ENCODE measurements at regions not wholly inside any gene's neighbourhood (a gene's known extent, or its start where the extent isn't known, plus 50 kb on each side); places are given as distances from the start of the nearest gene placed in this dataset.

GRCh38 chr20:22492497-22492896, 91.9 kb downstream of the FOXA2 start:
- H3K4me1 ChIP-seq (ENCODE audit: control insufficient read depth, insufficient read depth, low read length): peaks cover 10% of the 10 kb centered on the region
- no peaks in the 10 kb centered on the region for H3K36me3 ChIP-seq (ENCODE audit: control insufficient read depth, insufficient read depth, low read length)
- H3K4me3 ChIP-seq (ENCODE audit: low read depth, low read length): no peak overlapping the region
- no peaks in the 10 kb centered on the region for H3K27me3 ChIP-seq (ENCODE audit: control insufficient read depth, insufficient read depth, low read length)
- H3K27ac ChIP-seq (ENCODE audit: low read depth, low read length): no peak overlapping the region
- no CpG with 5 or more reads among the region's 2 CpGs for WGBS (ENCODE audit: insufficient coverage)
- DNase-seq (ENCODE audit: low read depth in 4 of 6, low spot score in 6 of 6): no peak
- H3K9me3 ChIP-seq (ENCODE audit: control insufficient read depth, insufficient read depth, low read length): no peaks in the 10 kb centered on the region

GRCh38 chr20:22491194-22491505, 93.2 kb downstream of the FOXA2 start:
- H3K27me3 ChIP-seq (ENCODE audit: control insufficient read depth, insufficient read depth, low read length): no peaks in the 10 kb centered on the region
- H3K36me3 ChIP-seq (ENCODE audit: control insufficient read depth, insufficient read depth, low read length): no peaks in the 10 kb centered on the region
- no peaks in the 10 kb centered on the region for H3K9me3 ChIP-seq (ENCODE audit: control insufficient read depth, insufficient read depth, low read length)
- H3K27ac ChIP-seq (ENCODE audit: low read depth, low read length): no peak overlapping the region
- H3K4me1 ChIP-seq (ENCODE audit: control insufficient read depth, insufficient read depth, low read length): peaks cover 10% of the 10 kb centered on the region
- WGBS (ENCODE audit: insufficient coverage): 63% methylated on average over 1 of the region's 3 CpGs
- peak in 1 of 6 donors; percentile 45 for DNase-seq (ENCODE audit: low read depth in 4 of 6, low spot score in 6 of 6)
- H3K4me3 ChIP-seq (ENCODE audit: low read depth, low read length): no peak overlapping the region

- Histone ChIP-seq H3K27ac (ENCODE audit: low read depth, low read length) (no peak overlapping the region), H3K27me3 (ENCODE audit: control insufficient read depth, insufficient read depth, low read length) (no peaks in the 10 kb centered on the region)
Measured at GRCh38 chr20:22490287-22491193, 93.8 kb downstream of the FOXA2 start.

GRCh38 chr20:22489626-22490286, 94.6 kb downstream of the FOXA2 start:
- peaks cover 10% of the 10 kb centered on the region for H3K4me1 ChIP-seq (ENCODE audit: control insufficient read depth, insufficient read depth, low read length)

More at GRCh38 chr20:22490287-22491193, 93.8 kb downstream of the FOXA2 start:
- DNase-seq (ENCODE audit: low read depth in 4 of 6, low spot score in 6 of 6): peak in 2 of 6 donors; percentile 47 to 54
- Histone ChIP-seq H3K4me1 (ENCODE audit: control insufficient read depth, insufficient read depth, low read length) (peaks cover 10% of the 10 kb centered on the region), H3K36me3 (ENCODE audit: control insufficient read depth, insufficient read depth, low read length) (no peaks in the 10 kb centered on the region), H3K9me3 (ENCODE audit: control insufficient read depth, insufficient read depth, low read length) (no peaks in the 10 kb centered on the region), H3K4me3 (ENCODE audit: low read depth, low read length) (no peak overlapping the region)
- 24% methylated on average over 19 of the region's 23 CpGs for WGBS (ENCODE audit: insufficient coverage)

GRCh38 chr20:22480336-22480735, 104.0 kb downstream of the FOXA2 start:
- H3K4me3 ChIP-seq (ENCODE audit: low read depth, low read length): no peak overlapping the region
- peak in 1 of 6 donors; percentile 82 for DNase-seq (ENCODE audit: low read depth in 4 of 6, low spot score in 6 of 6)
- H3K27me3 ChIP-seq (ENCODE audit: control insufficient read depth, insufficient read depth, low read length): no peaks in the 10 kb centered on the region
- H3K4me1 ChIP-seq (ENCODE audit: control insufficient read depth, insufficient read depth, low read length): no peaks in the 10 kb centered on the region
- no peaks in the 10 kb centered on the region for H3K9me3 ChIP-seq (ENCODE audit: control insufficient read depth, insufficient read depth, low read length)
- no peaks in the 10 kb centered on the region for H3K36me3 ChIP-seq (ENCODE audit: control insufficient read depth, insufficient read depth, low read length)
- H3K27ac ChIP-seq (ENCODE audit: low read depth, low read length): no peak overlapping the region
- WGBS (ENCODE audit: insufficient coverage): 61% methylated on average over 2 of the region's 4 CpGs

More at GRCh38 chr20:22489626-22490286, 94.6 kb downstream of the FOXA2 start:
- no peaks in the 10 kb centered on the region for H3K27me3 ChIP-seq (ENCODE audit: control insufficient read depth, insufficient read depth, low read length)
- no peaks in the 10 kb centered on the region for H3K9me3 ChIP-seq (ENCODE audit: control insufficient read depth, insufficient read depth, low read length)
- no peak overlapping the region for H3K27ac ChIP-seq (ENCODE audit: low read depth, low read length)
- no peaks in the 10 kb centered on the region for H3K36me3 ChIP-seq (ENCODE audit: control insufficient read depth, insufficient read depth, low read length)
- WGBS (ENCODE audit: insufficient coverage): 69% methylated on average over 5 of the region's 11 CpGs
- H3K4me3 ChIP-seq (ENCODE audit: low read depth, low read length): no peak overlapping the region
- no peak for DNase-seq (ENCODE audit: low read depth in 4 of 6, low spot score in 6 of 6)

- Histone ChIP-seq H3K36me3 (ENCODE audit: control insufficient read depth, insufficient read depth, low read length) (no peaks in the 10 kb centered on the region), H3K4me1 (ENCODE audit: control insufficient read depth, insufficient read depth, low read length) (no peaks in the 10 kb centered on the region), H3K27ac (ENCODE audit: low read depth, low read length) (no peak overlapping the region), H3K9me3 (ENCODE audit: control insufficient read depth, insufficient read depth, low read length) (no peaks in the 10 kb centered on the region), H3K27me3 (ENCODE audit: control insufficient read depth, insufficient read depth, low read length) (no peaks in the 10 kb centered on the region), H3K4me3 (ENCODE audit: low read depth, low read length) (no peak overlapping the region)
- 89% methylated on average over 1 of the region's 1 CpG for WGBS (ENCODE audit: insufficient coverage)
- no peak for DNase-seq (ENCODE audit: low read depth in 4 of 6, low spot score in 6 of 6)
Measured at GRCh38 chr20:22475662-22476061, 108.7 kb downstream of the FOXA2 start.

GRCh38 chr20:22474224-22474623, 110.1 kb downstream of the FOXA2 start:
- no peaks in the 10 kb centered on the region for H3K27me3 ChIP-seq (ENCODE audit: control insufficient read depth, insufficient read depth, low read length)
- no peaks in the 10 kb centered on the region for H3K36me3 ChIP-seq (ENCODE audit: control insufficient read depth, insufficient read depth, low read length)
- no peaks in the 10 kb centered on the region for H3K9me3 ChIP-seq (ENCODE audit: control insufficient read depth, insufficient read depth, low read length)
- no peak for DNase-seq (ENCODE audit: low read depth in 4 of 6, low spot score in 6 of 6)
- no peak overlapping the region for H3K4me3 ChIP-seq (ENCODE audit: low read depth, low read length)
- H3K4me1 ChIP-seq (ENCODE audit: control insufficient read depth, insufficient read depth, low read length): no peaks in the 10 kb centered on the region
- H3K27ac ChIP-seq (ENCODE audit: low read depth, low read length): no peak overlapping the region
- WGBS (ENCODE audit: insufficient coverage): no CpG with 5 or more reads among the region's 3 CpGs

- Histone ChIP-seq H3K36me3 (ENCODE audit: control insufficient read depth, insufficient read depth, low read length) (no peaks in the 10 kb centered on the region), H3K4me1 (ENCODE audit: control insufficient read depth, insufficient read depth, low read length) (no peaks in the 10 kb centered on the region), H3K27me3 (ENCODE audit: control insufficient read depth, insufficient read depth, low read length) (no peaks in the 10 kb centered on the region), H3K4me3 (ENCODE audit: low read depth, low read length) (no peak overlapping the region), H3K27ac (ENCODE audit: low read depth, low read length) (no peak overlapping the region), H3K9me3 (ENCODE audit: control insufficient read depth, insufficient read depth, low read length) (no peaks in the 10 kb centered on the region)
- DNase-seq (ENCODE audit: low read depth in 4 of 6, low spot score in 6 of 6): no peak
- 97% methylated on average over 2 of the region's 2 CpGs for WGBS (ENCODE audit: insufficient coverage)
Measured at GRCh38 chr20:22473293-22473692, 111.1 kb downstream of the FOXA2 start.

GRCh38 chr20:22472447-22473100, 111.8 kb downstream of the FOXA2 start:
- Histone ChIP-seq H3K27me3 (ENCODE audit: control insufficient read depth, insufficient read depth, low read length) (no peaks in the 10 kb centered on the region), H3K36me3 (ENCODE audit: control insufficient read depth, insufficient read depth, low read length) (no peaks in the 10 kb centered on the region), H3K4me1 (ENCODE audit: control insufficient read depth, insufficient read depth, low read length) (no peaks in the 10 kb centered on the region), H3K4me3 (ENCODE audit: low read depth, low read length) (no peak overlapping the region), H3K9me3 (ENCODE audit: control insufficient read depth, insufficient read depth, low read length) (no peaks in the 10 kb centered on the region), H3K27ac (ENCODE audit: low read depth, low read length) (no peak overlapping the region)
- WGBS (ENCODE audit: insufficient coverage): 66% methylated on average over 11 of the region's 20 CpGs
- peak in 1 of 6 donors; percentile 67 for DNase-seq (ENCODE audit: low read depth in 4 of 6, low spot score in 6 of 6)

All from spinal cord (tissue), 9 donors.